Stimulated activated CD8-positive, alpha-beta memory T cell treated with anti-CD3 and anti-CD28 coated beads, Interleukin-4, amount 100 ng/mL, for 24 hours (primary cell): ENCODE measurements at regions not wholly inside any gene's neighbourhood (a gene's known extent, or its start where the extent isn't known, plus 50 kb on each side); places are given as distances from the start of the nearest gene placed in this dataset.

Source experiments
- DNase-seq: peaks from one replicate; pipeline ENCODE4 v3.0.0-alpha.2; 2020; ENCODE audit warnings: low read depth

GRCh38 chr18:70384181-70384790, 95.4 kb downstream of the SOCS6 start:
- DNase-seq = no peak

GRCh38 chr18:70382992-70383717, 94.3 kb downstream of the SOCS6 start:
- no peak for DNase-seq

GRCh38 chr18:70382017-70382416, 93.2 kb downstream of the SOCS6 start:
- DNase-seq = no peak

- no peak for DNase-seq
Observed at GRCh38 chr18:70380915-70381896, 92.4 kb downstream of the SOCS6 start.
